Loucy (cell line): ENCODE measurements at regions not wholly inside any gene's neighbourhood (a gene's known extent, or its start where the extent isn't known, plus 50 kb on each side); places are given as distances from the start of the nearest gene placed in this dataset.

Experiments used
- H2AFZ ChIP-seq: fragments of 200-600 bp; sonication (generic); 2 replicates; pipeline ENCODE4 v1.6.0; 2016; ENCODE audit warnings: antibody characterized with exemption, mild to moderate bottlenecking, low read length, moderate library complexity
- H3F3A ChIP-seq: fragments of 200-600 bp; 2 replicates; pipeline ENCODE4 v1.6.0; 2016; ENCODE audit warnings: antibody characterized with exemption, low read depth, mild to moderate bottlenecking
- H3K27me3 ChIP-seq: fragments of 200-600 bp; sonication (generic); 2 replicates; pipeline ENCODE4 v1.6.1; 2014; ENCODE audit warnings: low read length, mild to moderate bottlenecking; ENCODE audit not compliant: insufficient read depth, poor library complexity, severe bottlenecking
- H3K36me3 ChIP-seq: fragments of 200-600 bp; sonication (generic); 2 replicates; pipeline ENCODE4 v1.6.1; 2016; ENCODE audit warnings: low read length; ENCODE audit not compliant: insufficient read depth
- H3K4me1 ChIP-seq: fragments of 200-600 bp; sonication (generic); 2 replicates; pipeline ENCODE4 v1.5.1; 2014; ENCODE audit warnings: low read length, mild to moderate bottlenecking; ENCODE audit not compliant: insufficient read depth, poor library complexity, severe bottlenecking
- H3K4me2 ChIP-seq: fragments of 200-600 bp; sonication (generic); 2 replicates; pipeline ENCODE4 v1.6.0; 2014; ENCODE audit warnings: antibody characterized with exemption, low read length, low read depth, mild to moderate bottlenecking; ENCODE audit not compliant: poor library complexity, severe bottlenecking
- H3K4me3 ChIP-seq: fragments of 200-600 bp; sonication (generic); 2 replicates; pipeline ENCODE4 v1.5.1; 2014; ENCODE audit warnings: low read length, mild to moderate bottlenecking, mixed read lengths; ENCODE audit not compliant: poor library complexity, severe bottlenecking
- H3K79me2 ChIP-seq: fragments of 200-600 bp; sonication (generic); 2 replicates; pipeline ENCODE4 v1.6.1; 2014; ENCODE audit warnings: low read length; ENCODE audit not compliant: insufficient read depth
- H3K9ac ChIP-seq: fragments of 200-600 bp; sonication (generic); 2 replicates; pipeline ENCODE4 v1.6.0; 2014; ENCODE audit warnings: mild to moderate bottlenecking, low read depth, low read length, moderate library complexity; ENCODE audit not compliant: poor library complexity, severe bottlenecking
- H3K9me2 ChIP-seq: fragments of 200-600 bp; sonication (generic); replicated peaks from 2 replicates; pipeline ENCODE4 v1.6.1; 2016; ENCODE audit warnings: low read depth, low read length, mixed read lengths
- H3K9me3 ChIP-seq: fragments of 200-600 bp; sonication (generic); 2 replicates; pipeline ENCODE4 v1.6.1; 2014; ENCODE audit warnings: mild to moderate bottlenecking, antibody characterized with exemption, low read length, low read depth; ENCODE audit not compliant: insufficient read depth
- H4K20me1 ChIP-seq: fragments of 200-600 bp; sonication (generic); 2 replicates; pipeline ENCODE4 v1.6.0; 2014; ENCODE audit warnings: antibody characterized with exemption, low read length, mild to moderate bottlenecking; ENCODE audit not compliant: insufficient read depth, poor library complexity, severe bottlenecking
- CTCF ChIP-seq: fragments of 200-600 bp; sonication (generic); conservative IDR thresholded peaks from 2 replicates; pipeline ENCODE4 v1.5.1; 2014; ENCODE audit warnings: mild to moderate bottlenecking, antibody characterized with exemption, low read length
- EZH2phosphoT487 ChIP-seq: fragments of 200-600 bp; IDR thresholded peaks from 2 replicates; pipeline ENCODE4 v1.6.1; 2018; ENCODE audit warnings: antibody characterized with exemption, mild to moderate bottlenecking, moderate library complexity, borderline replicate concordance

DNA sequence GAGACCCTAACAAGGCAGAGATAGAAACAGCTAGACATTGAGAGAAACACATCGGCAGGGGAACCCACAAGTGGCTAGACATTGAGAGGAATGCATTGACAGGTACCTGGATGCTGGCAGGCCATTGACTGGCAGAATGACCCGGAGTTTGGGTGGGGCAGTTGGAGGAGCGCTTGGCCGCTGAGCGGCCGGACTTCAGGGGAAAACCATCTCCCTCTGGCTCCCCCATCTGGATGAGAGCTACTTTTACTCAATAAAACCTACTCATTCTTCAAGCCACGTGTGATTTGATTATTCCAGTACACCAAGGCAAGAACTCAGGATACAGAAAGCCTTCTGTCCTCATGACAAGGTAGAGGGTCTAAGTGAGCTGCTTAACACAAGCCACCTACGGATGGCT, 473.4 kb downstream of the SLITRK5 start:
- H3K4me3 ChIP-seq = no peak overlapping the region
- H3K9ac ChIP-seq = no peak overlapping the region
- H2AFZ ChIP-seq = no peak overlapping the region
- no peaks in the 10 kb centered on the region for H3K36me3 ChIP-seq
- no peaks in the 10 kb centered on the region for H3K79me2 ChIP-seq
- H4K20me1 ChIP-seq = no peaks in the 10 kb centered on the region
- no peak overlapping the region for H3K4me2 ChIP-seq
- TF ChIP-seq EZH2phosphoT487 (no peak), CTCF (no peak)
- H3F3A ChIP-seq = no peaks in the 10 kb centered on the region
- no peaks in the 10 kb centered on the region for H3K9me2 ChIP-seq
- no peaks in the 10 kb centered on the region; the same call in 1 of the 2 replicates for H3K9me3 ChIP-seq
- no peaks in the 10 kb centered on the region for H3K4me1 ChIP-seq
- H3K27me3 ChIP-seq = no peaks in the 10 kb centered on the region

DNA sequence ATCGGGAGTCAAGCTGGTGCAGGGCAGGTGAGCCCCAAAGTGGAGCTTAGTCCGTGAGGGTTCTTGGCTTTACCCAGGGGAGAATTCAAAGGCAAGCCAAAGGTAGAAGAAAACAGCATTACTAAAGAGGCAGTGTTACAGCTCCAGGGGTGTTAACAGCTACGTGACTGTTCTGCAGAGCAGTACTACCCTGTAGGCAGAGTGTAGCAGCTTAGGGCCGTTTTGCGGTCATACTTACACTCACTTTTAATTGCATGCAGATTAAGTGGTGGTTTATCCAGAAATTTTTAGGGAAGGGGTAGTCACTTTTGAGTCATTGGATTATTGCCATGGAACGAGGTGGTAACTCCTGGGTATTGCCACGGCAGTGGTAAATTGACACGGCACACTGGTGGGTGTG, 482.2 kb downstream of the SLITRK5 start:
- H3K79me2 ChIP-seq = no peaks in the 10 kb centered on the region
- H3K27me3 ChIP-seq = no peaks in the 10 kb centered on the region
- H3K9ac ChIP-seq = no peak overlapping the region
- TF ChIP-seq EZH2phosphoT487 = no peak
- H3K9me3 ChIP-seq = no peaks in the 10 kb centered on the region
- no peaks in the 10 kb centered on the region for H3K36me3 ChIP-seq
- H4K20me1 ChIP-seq = no peaks in the 10 kb centered on the region
- no peak overlapping the region for H3K4me2 ChIP-seq
- peaks cover 6% of the 10 kb centered on the region for H3K4me1 ChIP-seq
- no peaks in the 10 kb centered on the region for H3K9me2 ChIP-seq
- H3K4me3 ChIP-seq = no peak overlapping the region
- no peak overlapping the region for H2AFZ ChIP-seq
- H3F3A ChIP-seq = no peaks in the 10 kb centered on the region

- no peaks in the 10 kb centered on the region for H3F3A ChIP-seq
- no peaks in the 10 kb centered on the region for H3K27me3 ChIP-seq
- no peaks in the 10 kb centered on the region for H3K9me2 ChIP-seq
- no peaks in the 10 kb centered on the region for H3K9me3 ChIP-seq
- H3K4me2 ChIP-seq = no peak overlapping the region
- peaks cover 6% of the 10 kb centered on the region for H3K4me1 ChIP-seq
- TF ChIP-seq CTCF = no peak
- no peak for TF ChIP-seq EZH2phosphoT487
- no peaks in the 10 kb centered on the region for H3K36me3 ChIP-seq
- no peaks in the 10 kb centered on the region for H4K20me1 ChIP-seq
- H2AFZ ChIP-seq = no peak overlapping the region
- no peak overlapping the region for H3K4me3 ChIP-seq
- H3K79me2 ChIP-seq = no peaks in the 10 kb centered on the region
- no peak overlapping the region for H3K9ac ChIP-seq
Measured at GRCh38 chr13:88154001-88154400, 482.8 kb downstream of the SLITRK5 start.

DNA sequence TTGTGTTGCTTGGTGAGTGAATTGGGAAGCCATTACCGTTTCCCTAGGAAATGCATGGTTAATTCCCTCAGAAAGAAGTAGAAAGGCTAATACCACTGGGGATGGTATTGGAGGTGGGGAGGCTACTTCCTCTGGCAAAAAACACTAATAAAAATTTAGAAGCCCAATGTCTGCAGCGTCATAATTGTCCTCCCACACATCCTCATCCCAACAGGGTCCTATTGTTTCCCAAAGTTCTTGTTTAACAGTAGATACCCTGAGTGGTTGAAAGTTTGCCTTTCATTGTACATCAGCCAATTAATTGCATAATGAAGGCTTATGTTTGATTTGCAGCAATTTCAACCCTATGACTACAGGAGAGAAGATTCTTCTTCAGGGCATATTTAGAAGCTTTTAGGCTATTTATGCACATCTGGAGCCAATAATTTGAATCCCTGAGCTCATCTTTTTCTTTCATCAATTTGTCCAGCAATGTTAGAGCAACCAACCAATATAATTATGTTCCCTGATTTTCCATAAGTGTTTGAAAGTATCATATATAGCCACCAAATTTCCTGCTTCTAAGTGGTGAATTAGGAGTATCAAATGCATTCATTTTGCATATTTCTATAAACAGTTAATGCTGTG, 491.0 kb downstream of the SLITRK5 start:
- H4K20me1 ChIP-seq = no peaks in the 10 kb centered on the region
- H3K9me3 ChIP-seq = no peaks in the 10 kb centered on the region
- no peaks in the 10 kb centered on the region for H3F3A ChIP-seq
- H3K9ac ChIP-seq = no peak overlapping the region
- no peaks in the 10 kb centered on the region for H3K4me1 ChIP-seq
- H3K9me2 ChIP-seq = no peaks in the 10 kb centered on the region
- no peaks in the 10 kb centered on the region for H3K27me3 ChIP-seq
- H3K4me2 ChIP-seq = no peak overlapping the region
- H3K4me3 ChIP-seq = no peak overlapping the region
- H3K79me2 ChIP-seq = no peaks in the 10 kb centered on the region
- no peaks in the 10 kb centered on the region for H3K36me3 ChIP-seq
- TF ChIP-seq CTCF (no peak), EZH2phosphoT487 (no peak)
- no peak overlapping the region for H2AFZ ChIP-seq
